H1 (cell line): ENCODE measurements at regions not wholly inside any gene's neighbourhood (a gene's known extent, or its start where the extent isn't known, plus 50 kb on each side); places are given as distances from the start of the nearest gene placed in this dataset.

ENCODE experiments used
- CTCF ChIA-PET: fragments of 300-600 bp; sonication (Branson Sonifier 250); formaldehyde crosslinking; loops from one replicate; lab custom pipeline; 2021; ENCODE audit not compliant: partially characterized antibody; lab: Charles Lee
- POLR2A ChIA-PET: fragments of 300-600 bp; sonication (Branson Sonifier 250); formaldehyde crosslinking; loops from one replicate; lab custom pipeline; 2021; ENCODE audit warnings: inconsistent platforms; ENCODE audit not compliant: partially characterized antibody; lab: Charles Lee
- DNase-seq, 2 experiments: peaks; one replicate each; pipeline versions ENCODE4 v3.0.0 to v3.0.0-alpha.2; 2010 to 2022; ENCODE audit warnings: low spot score in 2 of 2, low read depth in 1 of 2, mixed read lengths in 1 of 2
- FAIRE-seq: peaks from 2 replicates; lab custom pipeline; 2011; peaks lifted over from hg19 to GRCh38; lab: Jason Lieb, UNC
- H2AFZ ChIP-seq: 2 replicates; pipeline ENCODE4 v1.8.1; 2012; ENCODE audit warnings: low read length, inconsistent platforms
- H2AK5ac ChIP-seq: 2 replicates; pipeline ENCODE4 v1.6.1; 2013; ENCODE audit warnings: low read depth, low read length
- H2BK120ac ChIP-seq: replicated peaks from 2 replicates; pipeline ENCODE3; 2013; ENCODE audit warnings: low read depth, low read length, inconsistent platforms
- H2BK12ac ChIP-seq: 2 replicates; pipeline ENCODE4 v1.6.1; 2013; ENCODE audit warnings: low read depth, low read length
- H2BK15ac ChIP-seq: 2 replicates; pipeline ENCODE4 v1.6.1; 2013; ENCODE audit warnings: low read length
- H2BK20ac ChIP-seq: 2 replicates; pipeline ENCODE4 v1.6.1; 2013; ENCODE audit warnings: low read length
- H2BK5ac ChIP-seq: 2 replicates; pipeline ENCODE4 v1.6.1; 2013; ENCODE audit warnings: low read depth, low read length
- H3K14ac ChIP-seq: 2 replicates; pipeline ENCODE4 v1.6.1; 2013; ENCODE audit warnings: inconsistent platforms; ENCODE audit not compliant: insufficient read length
- H3K18ac ChIP-seq: 2 replicates; pipeline ENCODE4 v1.6.1; 2013; ENCODE audit warnings: low read length; ENCODE audit errors: extremely low read depth
- H3K23ac ChIP-seq: 2 replicates; pipeline ENCODE4 v1.6.1; 2013; ENCODE audit warnings: inconsistent platforms; ENCODE audit not compliant: insufficient read length
- H3K23me2 ChIP-seq: 2 replicates; pipeline ENCODE4 v1.6.1; 2013; ENCODE audit warnings: low read depth, low read length
- H3K27ac ChIP-seq: 2 replicates; pipeline ENCODE4 v1.6.1; 2011; ENCODE audit warnings: low read depth, low read length, inconsistent platforms
- H3K27me3 ChIP-seq, 4 experiments: replicated peaks in 1 of 4; 1 replicate in 1 of 4; 2 replicates in 3 of 4; pipeline versions ENCODE4 v1.6.1 to v1.8.1; 2011 to 2013; ENCODE audit warnings: low read length in 3 of 4, mild to moderate bottlenecking in 3 of 4, inconsistent platforms in 2 of 4, mixed read lengths in 2 of 4, moderate library complexity in 1 of 4; ENCODE audit not compliant: control insufficient read depth in 3 of 4, insufficient read depth in 3 of 4; ENCODE audit errors: extremely low read depth in 1 of 4
- H3K36me3 ChIP-seq, 4 experiments: 2 replicates each; pipeline versions ENCODE4 v1.6.1 to v1.8.1; 2011 to 2013; ENCODE audit warnings: mild to moderate bottlenecking in 4 of 4, low read length in 3 of 4, moderate library complexity in 2 of 4, control low read depth in 1 of 4, inconsistent platforms in 1 of 4; ENCODE audit not compliant: insufficient read depth in 4 of 4, control insufficient read depth in 2 of 4
- H3K4ac ChIP-seq: replicated peaks from 2 replicates; pipeline ENCODE3; 2013; ENCODE audit warnings: low read length, low read depth, mixed read lengths, inconsistent platforms; ENCODE audit not compliant: insufficient read length
- H3K4me1 ChIP-seq, 4 experiments: replicated peaks in 1 of 4; 1 replicate in 1 of 4; 2 replicates in 3 of 4; pipeline versions ENCODE4 v1.6.1 to v1.8.1; 2011 to 2013; ENCODE audit warnings: low read length in 3 of 4, inconsistent platforms in 2 of 4, mixed read lengths in 1 of 4; ENCODE audit not compliant: insufficient read depth in 4 of 4, control insufficient read depth in 3 of 4
- H3K4me2 ChIP-seq, 2 experiments: 2 replicates each; pipeline versions ENCODE4 v1.6.1 to v1.8.1; 2011 to 2013; ENCODE audit warnings: low read depth in 2 of 2, low read length in 2 of 2, control low read depth in 1 of 2, inconsistent platforms in 1 of 2, mild to moderate bottlenecking in 1 of 2; ENCODE audit not compliant: insufficient read depth in 1 of 2
- H3K4me3 ChIP-seq, 4 experiments: fragments of 200-600, 300-600 bp in 1 of 4; sonication (generic), shearing (Covaris generic), sonication (Bioruptor Twin) in 1 of 4; 2 replicates each; pipeline versions ENCODE4 v1.5.1 to v1.8.1; 2011 to 2016; ENCODE audit warnings: low read length in 4 of 4, low read depth in 3 of 4, control low read depth in 2 of 4, inconsistent platforms in 2 of 4, mild to moderate bottlenecking in 2 of 4, mixed read lengths in 1 of 4, moderate library complexity in 1 of 4; ENCODE audit not compliant: insufficient read depth in 2 of 4; ENCODE audit errors: extremely low read depth in 1 of 4
- H3K56ac ChIP-seq: replicated peaks from 2 replicates; pipeline ENCODE3; 2013; ENCODE audit warnings: low read depth, mild to moderate bottlenecking, mixed read lengths, low read length, inconsistent platforms; ENCODE audit not compliant: insufficient read length
- H3K79me1 ChIP-seq: 2 replicates; pipeline ENCODE4 v1.6.1; 2013; ENCODE audit warnings: low read depth, low read length, control low read depth
- H3K79me2 ChIP-seq, 2 experiments: 2 replicates each; pipeline versions ENCODE4 v1.6.1 to v1.8.1; 2012 to 2013; ENCODE audit warnings: low read length in 2 of 2, mild to moderate bottlenecking in 2 of 2, inconsistent platforms in 1 of 2; ENCODE audit not compliant: insufficient read depth in 2 of 2, control insufficient read depth in 1 of 2
- H3K9ac ChIP-seq, 4 experiments: replicated peaks in 1 of 4; 1 replicate in 1 of 4; 2 replicates in 3 of 4; pipeline versions ENCODE4 v1.6.1 to v1.8.1; 2011 to 2013; ENCODE audit warnings: low read depth in 3 of 4, low read length in 3 of 4, control low read depth in 2 of 4, mild to moderate bottlenecking in 2 of 4, moderate library complexity in 2 of 4, inconsistent platforms in 1 of 4; ENCODE audit errors: extremely low read depth in 1 of 4
- H3K9me3 ChIP-seq, 2 experiments: 2 replicates each; pipeline versions ENCODE4 v1.6.1 to v1.8.1; 2012 to 2013; ENCODE audit warnings: mild to moderate bottlenecking in 2 of 2, moderate library complexity in 2 of 2, control low read depth in 1 of 2, inconsistent platforms in 1 of 2, low read depth in 1 of 2, low read length in 1 of 2, mixed read lengths in 1 of 2; ENCODE audit not compliant: insufficient read depth in 2 of 2
- H4K20me1 ChIP-seq, 2 experiments: replicated peaks in 1 of 2; 2 replicates each; pipeline versions ENCODE3 to v1.8.1; 2011 to 2013; ENCODE audit warnings: inconsistent platforms in 2 of 2, low read length in 2 of 2, mild to moderate bottlenecking in 1 of 2; ENCODE audit not compliant: insufficient read depth in 2 of 2, control insufficient read depth in 1 of 2
- H4K5ac ChIP-seq: 2 replicates; pipeline ENCODE4 v1.6.1; 2013; ENCODE audit warnings: low read length, low read depth, mixed read lengths, inconsistent platforms; ENCODE audit not compliant: insufficient read length
- H4K8ac ChIP-seq: 2 replicates; pipeline ENCODE4 v1.8.0; 2013; ENCODE audit warnings: mild to moderate bottlenecking, moderate library complexity, low read length, inconsistent platforms; ENCODE audit not compliant: insufficient read depth; ENCODE audit errors: extremely low read depth
- H4K91ac ChIP-seq: replicated peaks from 2 replicates; pipeline ENCODE3; 2013; ENCODE audit warnings: low read length, mixed read lengths, inconsistent platforms; ENCODE audit not compliant: insufficient read length
- CBX5 ChIP-seq: fragments of 300-800, 300-1000 bp; sonication (generic); IDR thresholded peaks from 2 replicates; pipeline ENCODE4 v1.7.1; 2016; ENCODE audit warnings: antibody characterized with exemption, low read length, low read depth
- KDM1A ChIP-seq: fragments of 200-600, 300-600 bp; sonication (generic); IDR thresholded peaks from 2 replicates; pipeline ENCODE4 v1.7.1; 2016; ENCODE audit warnings: mild to moderate bottlenecking, low read length, borderline replicate concordance
- POLR2A ChIP-seq, 2 experiments: IDR thresholded peaks; 1 replicate in 1 of 2; 2 replicates in 1 of 2; pipeline ENCODE4 v1.6.1; 2011; ENCODE audit warnings: low read depth in 2 of 2, low read length in 2 of 2, mild to moderate bottlenecking in 2 of 2; ENCODE audit errors: control extremely low read depth in 1 of 2
- TAF7 ChIP-seq: optimal IDR thresholded peaks from 2 replicates; pipeline ENCODE3; 2011; ENCODE audit warnings: low read depth, mild to moderate bottlenecking, inconsistent platforms, low read length, moderate library complexity, borderline replicate concordance
- TEAD4 ChIP-seq: IDR thresholded peaks from 2 replicates; pipeline ENCODE4 v1.6.1; 2012; ENCODE audit warnings: low read depth, low read length, inconsistent platforms, mixed read lengths
- WGBS, 2 experiments: shearing (Covaris generic) in 1 of 2; methylation state at CpG; one replicate each; pipeline versions ENCODE4 v1.1.6 to v1.1.7; 2013 to 2015; ENCODE audit warnings: low lambda C conversion rate in 2 of 2, mixed read lengths in 2 of 2, inconsistent platforms in 1 of 2, low coverage in 1 of 2, missing lambda C conversion rate in 1 of 2; ENCODE audit not compliant: insufficient replicate concordance in 2 of 2, insufficient coverage in 1 of 2, insufficient read length in 1 of 2; ENCODE audit errors: extremely low coverage in 1 of 2, missing lambda C conversion rate in 1 of 2; 5-methylcytosine and 5-hydroxymethylcytosine counted together

DNA sequence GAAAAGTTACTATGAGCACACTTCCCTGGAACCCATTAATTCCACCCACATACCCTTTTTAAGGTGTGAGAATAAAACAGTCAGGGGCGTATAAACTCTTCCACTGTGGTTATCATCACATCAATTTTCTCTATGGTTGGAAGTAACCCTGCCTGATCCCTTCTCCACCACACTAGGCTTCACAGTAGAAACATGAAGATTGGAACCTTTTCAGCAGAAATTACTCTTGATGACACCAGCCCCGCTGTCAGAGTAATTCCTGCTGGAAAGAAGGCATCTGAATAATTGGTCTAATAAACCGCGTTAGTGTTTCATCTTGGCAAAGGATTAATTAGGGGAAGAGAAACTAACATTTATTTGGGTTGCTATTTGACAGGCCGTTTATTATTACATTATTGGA is 278.4 kb downstream of the MFSD1 start:
- ChIA-PET CTCF (no interaction called here), POLR2A (no interaction called here)
- no peaks in the 10 kb centered on the region for H3K79me2 ChIP-seq
- H4K20me1 ChIP-seq, result no peaks in the 10 kb centered on the region
- no peak overlapping the region for H2BK20ac ChIP-seq
- H3K4me3 ChIP-seq, result no peak overlapping the region
- no peak overlapping the region for H3K56ac ChIP-seq
- FAIRE-seq (no peak), DNase-seq (no peak)
- no peak overlapping the region for H3K9ac ChIP-seq
- no peaks in the 10 kb centered on the region for H3K79me1 ChIP-seq
- H3K4ac ChIP-seq, result no peak overlapping the region
- H2AK5ac ChIP-seq, result no peak overlapping the region
- H3K18ac ChIP-seq, result no peak overlapping the region
- no peaks in the 10 kb centered on the region for H3K23me2 ChIP-seq
- H3K27ac ChIP-seq, result no peak overlapping the region
- H3K14ac ChIP-seq, result no peak overlapping the region
- no peaks in the 10 kb centered on the region for H3K4me1 ChIP-seq
- H4K91ac ChIP-seq, result no peak overlapping the region
- no peak overlapping the region for H3K23ac ChIP-seq
- no peaks in the 10 kb centered on the region for H3K36me3 ChIP-seq
- no peak overlapping the region for H4K5ac ChIP-seq
- no peaks in the 10 kb centered on the region for H3K9me3 ChIP-seq
- H3K27me3 ChIP-seq, result no peaks in the 10 kb centered on the region
- H2AFZ ChIP-seq, result no peak overlapping the region
- no peak overlapping the region for H2BK120ac ChIP-seq
- no peak overlapping the region for H2BK15ac ChIP-seq
- WGBS, 2 experiments, result 96% methylated on average over 5 of the region's 5 CpGs; no CpG with 5 or more reads in 1 of the 2 experiments
- no peak overlapping the region for H2BK5ac ChIP-seq
- no peak overlapping the region for H4K8ac ChIP-seq
- TF ChIP-seq TEAD4 (no peak), CBX5 (no peak), TAF7 (no peak), POLR2A (IDR thresholded peaks at IDR 0.05; ENCODE audit: control extremely low read depth in 1 of 2, low read depth in 2 of 2, low read length in 2 of 2) (no peak), KDM1A (no peak)
- no peak overlapping the region for H2BK12ac ChIP-seq
- H3K4me2 ChIP-seq, result no peak overlapping the region
